ENCODE measurements at regions not wholly inside any gene's neighbourhood (a gene's known extent, or its start where the extent isn't known, plus 50 kb on each side); places are given as distances from the start of the nearest gene placed in this dataset.
"Not testable (repeated sequence)": the region's sequence is repeated elsewhere in the genome, so short reads cannot be mapped to it uniquely, and the experiment has no call there.

DNA sequence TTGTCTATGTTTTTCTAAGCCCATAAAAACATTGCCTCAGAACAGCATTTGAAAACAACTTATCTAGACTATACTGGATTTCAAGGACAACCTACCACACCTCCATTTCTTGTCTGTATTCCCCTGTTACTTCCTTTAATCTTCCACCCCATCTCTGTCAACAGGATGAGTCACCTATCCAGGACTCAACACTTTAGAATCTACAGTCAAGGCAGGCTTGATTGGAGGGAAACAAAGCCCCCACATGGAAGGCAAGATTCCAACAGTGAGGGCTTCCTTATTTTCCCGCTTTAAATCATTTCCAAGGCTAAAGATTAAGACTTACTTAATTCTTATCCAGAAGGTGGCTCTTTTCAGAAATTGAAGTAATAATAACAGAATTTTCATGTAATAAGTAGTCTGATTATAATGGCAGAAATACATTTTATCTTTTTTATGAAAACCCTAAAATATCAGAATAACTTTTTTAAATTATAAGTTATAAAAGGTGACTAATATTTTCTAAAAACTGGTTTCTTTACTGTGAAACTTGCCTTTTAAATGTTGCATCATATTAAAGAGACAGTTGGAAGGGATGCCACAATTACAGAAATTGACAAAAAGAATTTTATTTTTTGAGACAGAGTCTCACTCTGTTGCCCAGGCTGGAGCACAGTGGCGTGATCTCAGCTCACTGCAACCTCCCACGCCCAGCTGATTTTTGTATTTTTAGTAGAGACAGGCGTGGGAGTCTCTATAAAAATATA lies 138.7 kb upstream of the CCDC150 start:
- no peak for DNase-seq (ENCODE audit: low spot score)
- intact Hi-C loops (cut with DNase I), result no loop called here

DNA sequence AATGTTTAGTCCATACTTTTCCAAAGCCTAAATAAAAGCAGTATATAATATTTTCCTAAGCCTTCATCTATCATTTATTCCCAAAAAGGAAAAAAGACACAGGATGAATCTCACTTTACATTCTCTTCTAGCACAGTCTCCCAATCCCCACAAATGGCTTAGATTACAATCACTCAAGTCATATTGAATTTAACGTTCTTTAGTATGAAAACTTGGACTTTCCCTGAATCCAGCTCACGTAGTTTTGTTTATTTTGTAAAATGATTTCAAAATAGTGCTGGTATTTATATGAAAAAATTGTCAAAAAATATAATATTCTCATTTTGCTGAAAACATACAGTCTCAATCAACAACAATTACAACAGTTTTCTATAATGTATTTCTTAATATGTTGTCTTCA lies 137.7 kb upstream of the CCDC150 start:
- no peak for DNase-seq (ENCODE audit: low spot score)
- intact Hi-C loops (cut with DNase I), result no loop called here

DNA sequence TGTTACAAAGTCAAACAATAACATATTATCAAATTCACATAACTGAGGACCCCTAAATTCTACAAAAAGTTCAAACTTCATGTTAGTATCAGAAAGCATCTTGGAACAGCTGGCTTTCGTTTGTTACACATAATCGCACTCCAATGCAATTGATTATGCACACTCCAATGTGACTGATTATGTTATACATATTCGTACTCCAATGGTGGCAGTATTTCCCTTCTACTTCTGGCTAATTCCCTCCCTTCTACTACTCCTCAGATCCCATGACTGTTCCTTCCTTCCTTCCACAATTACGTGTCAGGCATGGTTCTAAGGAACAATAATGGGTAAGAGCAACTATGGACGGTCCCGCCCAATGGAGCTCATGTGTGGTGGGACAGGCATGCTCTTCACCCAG lies 137.1 kb upstream of the CCDC150 start:
- intact Hi-C loops (cut with DNase I), result no loop called here
- no peak for DNase-seq (ENCODE audit: low spot score)

DNA sequence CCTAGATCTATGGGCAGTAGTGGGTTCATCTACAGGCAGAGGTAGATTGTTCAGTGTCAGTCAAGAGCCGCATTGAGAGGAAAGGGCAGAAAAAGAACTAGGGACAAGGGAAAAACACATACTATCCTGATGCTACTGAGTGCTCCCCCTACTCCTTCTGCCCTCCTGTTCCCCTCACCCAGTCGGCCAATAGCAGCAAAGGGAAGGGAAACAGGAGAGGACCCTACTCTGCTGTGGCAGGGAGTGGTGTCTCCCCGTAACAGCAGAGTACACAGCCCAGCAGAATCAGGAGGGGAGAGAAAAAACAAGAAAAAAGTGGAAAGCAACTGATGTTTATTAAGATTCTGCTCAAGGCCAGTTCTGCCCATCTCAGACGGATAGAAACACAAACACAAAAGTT lies 136.1 kb upstream of the CCDC150 start:
- intact Hi-C loops (cut with DNase I), result no loop called here
- no peak for DNase-seq (ENCODE audit: low spot score)

DNA sequence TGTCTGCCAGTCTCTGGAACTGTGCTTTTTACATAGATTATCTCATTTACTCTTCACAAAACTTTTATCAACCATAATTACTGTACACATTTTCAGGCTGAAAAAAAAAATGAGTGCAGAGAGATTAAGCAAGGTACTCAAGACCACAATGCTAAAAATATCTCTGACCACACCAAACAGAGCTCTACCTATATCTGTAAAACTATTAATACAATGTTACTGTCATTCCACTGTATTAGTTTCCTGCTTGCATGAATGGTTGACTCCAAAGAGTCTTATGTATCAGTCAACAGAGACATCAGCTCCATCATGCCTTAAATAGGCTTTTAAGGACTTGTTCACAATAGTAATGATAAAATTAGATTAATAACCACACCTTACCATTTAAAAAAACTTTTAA lies 134.7 kb upstream of the CCDC150 start:
- intact Hi-C loops (cut with DNase I), result no loop called here
- no peak for DNase-seq (ENCODE audit: low spot score)

DNA sequence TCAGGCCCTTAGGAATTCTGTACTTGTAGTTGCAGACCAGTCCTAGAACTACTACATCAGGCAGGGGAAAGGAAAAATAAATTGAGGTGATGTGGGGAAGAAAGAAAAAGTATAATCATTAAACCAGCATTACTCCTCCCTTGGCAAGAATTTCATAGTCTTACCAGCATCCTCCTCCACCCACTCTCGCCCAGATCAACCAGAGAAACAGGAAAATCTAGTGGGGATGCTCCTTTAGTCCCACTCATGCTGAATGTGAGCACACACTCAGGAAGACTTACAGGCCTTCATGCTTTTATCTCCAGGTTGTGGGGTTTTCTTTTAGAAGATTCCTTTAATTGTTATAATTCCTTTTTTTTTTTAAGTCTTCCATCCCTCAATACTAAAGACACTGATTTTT lies 129.3 kb upstream of the CCDC150 start:
- intact Hi-C loops (cut with DNase I), result no loop called here
- DNase-seq (ENCODE audit: low spot score), result no peak

DNA sequence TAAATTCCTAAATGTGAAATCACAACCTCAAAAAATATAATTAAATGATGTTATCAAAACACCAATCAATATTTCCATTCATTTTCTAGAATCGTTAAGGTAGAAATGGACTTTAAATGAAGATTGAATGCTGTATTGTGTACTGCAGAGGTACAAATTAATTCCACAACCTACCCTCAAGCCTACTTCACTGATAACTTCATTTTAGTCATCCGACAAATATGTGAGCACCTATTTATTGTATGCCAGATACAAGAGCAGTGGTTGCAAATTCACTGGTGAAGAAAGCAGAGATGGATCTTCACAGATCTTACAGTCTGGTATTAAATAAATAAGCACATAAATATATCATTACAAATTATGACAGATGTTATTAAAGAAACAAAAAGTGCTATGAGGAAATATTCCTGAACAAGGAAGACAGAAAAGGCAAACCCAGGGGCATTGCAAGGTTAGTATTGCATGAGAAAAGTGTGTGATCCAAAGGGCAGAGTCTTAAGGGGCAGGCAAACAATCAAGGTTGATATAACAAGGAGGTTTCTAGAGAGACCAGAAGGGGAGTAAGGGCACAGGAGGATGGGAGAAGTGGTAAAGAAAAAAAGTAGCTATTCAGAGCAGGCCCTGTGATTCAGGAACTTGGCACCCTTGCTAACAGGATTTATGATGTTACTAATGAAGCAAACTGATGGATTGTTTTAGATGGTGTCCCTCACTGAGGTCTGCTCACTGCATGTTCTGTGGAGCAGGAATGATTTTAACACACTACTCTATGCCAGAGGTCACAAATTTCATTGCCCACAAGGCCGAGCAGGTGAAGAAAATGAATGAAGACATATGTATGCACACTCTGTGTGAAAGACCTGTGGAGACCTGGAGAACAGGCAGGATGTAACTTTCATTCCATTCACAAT lies 128.0 kb upstream of the CCDC150 start:
- no peak for DNase-seq (ENCODE audit: low spot score)
- intact Hi-C loops (cut with DNase I), result no loop called here

DNA sequence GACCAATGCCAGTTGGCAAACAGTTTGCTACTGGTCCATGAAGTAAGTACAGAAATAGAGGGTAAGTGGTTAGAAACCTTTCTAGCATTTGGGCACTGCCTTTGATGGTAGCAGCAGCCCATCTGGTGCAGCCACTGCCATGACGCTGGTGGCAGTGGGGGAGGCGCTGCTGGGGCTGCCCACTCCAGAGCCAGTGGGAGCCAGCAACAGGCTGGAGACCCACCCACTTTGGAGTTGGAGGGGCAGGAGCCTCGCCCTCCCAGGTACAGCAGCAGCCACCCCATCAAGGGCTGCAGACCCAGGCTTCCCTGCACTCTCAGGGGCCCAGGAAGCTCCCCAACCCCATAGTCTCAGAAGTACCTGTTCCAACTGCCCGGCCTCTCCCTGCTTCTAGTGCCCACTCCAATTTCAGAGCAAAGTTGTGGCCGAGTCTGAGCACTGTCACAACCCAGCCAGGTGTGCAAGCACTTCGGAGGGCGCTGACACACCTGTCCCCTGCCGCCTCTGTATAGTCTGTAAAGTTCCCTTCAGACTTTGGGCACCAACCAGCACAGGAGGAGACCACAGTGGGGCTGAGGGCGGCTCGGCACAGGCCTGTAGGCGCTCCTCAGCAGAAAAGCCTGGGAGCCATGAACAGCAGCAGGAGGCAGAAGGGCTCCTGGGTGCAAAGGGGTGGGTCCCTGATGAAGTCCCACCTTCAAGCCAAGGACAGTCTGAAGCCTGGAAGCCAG lies 125.6 kb upstream of the CCDC150 start:
- intact Hi-C loops (cut with DNase I), result no loop called here

DNA sequence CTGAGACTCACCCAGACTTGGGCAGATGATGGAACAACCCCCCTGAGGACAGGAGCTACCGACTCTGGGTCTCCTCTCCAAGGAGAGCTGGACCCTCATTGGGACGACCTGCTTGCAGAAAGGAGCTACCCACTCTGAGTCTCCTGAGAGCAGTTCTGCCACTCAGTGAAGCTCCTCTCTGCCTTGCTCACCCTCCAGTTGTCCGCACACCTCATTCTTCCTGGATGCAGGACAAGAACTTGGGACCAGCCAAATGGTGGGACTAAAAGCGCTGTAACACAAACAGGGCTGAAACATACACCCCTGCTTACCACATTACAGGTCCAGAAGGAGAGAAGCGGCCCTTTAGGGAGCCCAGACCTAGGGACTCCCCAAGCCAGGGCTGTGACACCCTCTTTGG lies 124.9 kb upstream of the CCDC150 start:
- no peak for DNase-seq (ENCODE audit: low spot score)
- intact Hi-C loops (cut with DNase I), result no loop called here

More for the DNA sequence above, 125.6 kb upstream of the CCDC150 start:
- no peak for DNase-seq (ENCODE audit: low spot score)

DNA sequence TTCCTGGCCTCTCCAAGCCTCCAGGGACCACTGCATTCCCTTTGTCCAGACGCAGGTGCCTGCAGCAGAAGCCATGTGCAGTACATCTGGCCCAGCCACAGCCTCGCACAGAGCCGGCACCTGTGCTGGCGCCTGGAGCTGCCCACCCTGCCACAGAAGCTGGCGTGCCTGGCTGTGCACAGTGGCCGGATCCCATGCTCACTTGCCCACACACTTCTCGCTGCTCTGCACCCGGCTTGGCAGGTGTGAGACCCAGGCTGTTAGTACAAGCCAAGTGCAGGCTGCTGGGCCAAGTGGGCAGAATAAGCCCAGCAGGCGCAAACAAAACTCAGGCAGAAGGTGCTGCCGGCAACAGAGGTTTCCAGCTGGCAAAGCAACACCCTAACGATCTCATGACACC lies 124.5 kb upstream of the CCDC150 start:
- intact Hi-C loops (cut with DNase I), result no loop called here
- no peak for DNase-seq (ENCODE audit: low spot score)

DNA sequence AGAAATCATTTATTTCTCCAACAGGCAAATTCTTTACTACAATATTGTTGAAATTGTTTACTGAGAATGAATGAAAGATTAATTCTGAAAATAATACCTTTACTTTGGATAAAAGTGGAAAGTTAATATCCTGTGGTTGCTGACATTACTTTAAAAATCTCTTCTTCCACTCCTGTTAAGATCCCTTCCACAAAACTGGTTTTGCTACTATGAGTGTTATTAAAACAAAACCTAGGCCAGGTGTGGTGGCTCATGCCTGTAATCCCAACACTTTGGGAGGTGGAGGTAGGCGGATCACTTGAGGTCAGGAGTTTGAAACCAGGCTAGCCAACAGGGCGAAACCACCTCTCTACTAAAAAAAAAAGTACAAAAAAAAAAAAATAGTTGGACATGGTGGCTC lies 123.9 kb upstream of the CCDC150 start:
- intact Hi-C loops (cut with DNase I), result no loop called here
- DNase-seq (ENCODE audit: low spot score), result no peak

DNA sequence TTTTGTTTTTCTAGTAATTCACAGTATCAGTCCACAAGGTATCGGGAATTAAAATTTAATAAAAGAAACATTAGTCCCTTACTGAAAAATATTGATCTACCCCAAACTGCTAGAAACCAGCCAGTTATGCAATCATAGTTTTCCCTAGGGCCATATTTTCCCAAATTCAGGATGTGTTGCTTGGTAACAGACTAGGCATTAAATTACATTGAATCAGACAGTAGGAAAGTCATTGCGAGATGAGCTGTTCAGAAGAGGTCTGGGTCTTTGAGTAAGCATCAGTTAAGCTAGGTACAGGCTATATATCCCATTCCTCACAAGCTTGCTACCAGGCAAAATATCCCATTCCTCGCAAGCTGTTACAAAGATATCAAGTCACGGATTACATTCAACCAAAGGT lies 123.0 kb upstream of the CCDC150 start:
- intact Hi-C loops (cut with DNase I), result no loop called here
- DNase-seq (ENCODE audit: low spot score), result no peak

DNA sequence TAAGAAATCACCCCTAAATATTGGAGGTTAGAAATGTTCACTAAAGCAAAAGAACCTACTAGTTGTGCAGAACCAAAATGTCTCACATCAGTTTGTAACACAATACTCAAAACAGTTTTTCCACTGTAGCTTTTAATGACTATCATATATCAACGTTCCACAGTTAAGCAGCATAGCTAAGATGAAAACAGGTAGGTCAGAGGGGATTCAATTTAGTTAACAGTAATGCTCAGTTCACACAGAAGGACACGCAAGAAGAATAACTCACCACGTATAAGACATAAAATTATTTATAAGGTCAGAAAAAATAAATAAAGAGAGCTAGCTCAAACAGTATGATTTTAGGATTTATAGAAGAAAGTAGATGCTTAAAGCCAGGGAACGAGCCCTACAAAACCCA lies 118.9 kb upstream of the CCDC150 start:
- no peak for DNase-seq (ENCODE audit: low spot score)
- intact Hi-C loops (cut with DNase I), result no loop called here

DNA sequence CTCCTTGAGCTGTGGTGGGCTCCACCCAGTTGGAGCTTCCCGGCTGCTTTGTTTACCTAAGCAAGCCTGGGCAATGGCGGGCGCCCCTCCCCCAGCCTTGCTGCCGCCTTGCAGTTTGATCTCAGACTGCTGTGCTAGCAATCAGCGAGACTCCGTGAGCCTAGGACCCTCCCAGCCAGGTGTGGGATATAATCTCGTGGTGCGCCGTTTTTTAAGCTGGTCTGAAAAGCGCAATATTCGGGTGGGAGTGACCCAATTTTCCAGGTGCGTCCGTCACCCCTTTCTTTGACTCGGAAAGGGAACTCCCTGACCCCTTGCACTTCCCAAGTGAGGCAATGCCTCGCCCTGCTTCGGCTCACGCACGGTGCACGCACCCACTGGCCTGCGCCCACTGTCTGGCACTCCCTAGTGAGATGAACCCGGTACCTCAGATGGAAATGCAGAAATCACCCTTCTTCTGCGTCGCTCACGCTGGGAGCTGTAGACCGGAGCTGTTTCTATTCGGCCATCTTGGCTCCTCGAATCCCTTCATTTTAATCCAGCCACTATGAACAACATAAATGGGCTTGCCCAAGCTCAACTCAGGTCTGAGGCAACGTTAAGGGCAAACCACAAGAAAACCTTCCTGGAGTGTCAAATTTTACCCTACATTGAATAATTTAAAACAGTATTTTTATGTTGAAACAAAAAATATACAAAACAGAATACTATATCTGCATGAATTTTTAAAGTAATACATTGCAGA lies 112.4 kb upstream of the CCDC150 start:
- DNase-seq (ENCODE audit: low spot score); intact Hi-C loops (cut with DNase I): not testable (repeated sequence)

DNA sequence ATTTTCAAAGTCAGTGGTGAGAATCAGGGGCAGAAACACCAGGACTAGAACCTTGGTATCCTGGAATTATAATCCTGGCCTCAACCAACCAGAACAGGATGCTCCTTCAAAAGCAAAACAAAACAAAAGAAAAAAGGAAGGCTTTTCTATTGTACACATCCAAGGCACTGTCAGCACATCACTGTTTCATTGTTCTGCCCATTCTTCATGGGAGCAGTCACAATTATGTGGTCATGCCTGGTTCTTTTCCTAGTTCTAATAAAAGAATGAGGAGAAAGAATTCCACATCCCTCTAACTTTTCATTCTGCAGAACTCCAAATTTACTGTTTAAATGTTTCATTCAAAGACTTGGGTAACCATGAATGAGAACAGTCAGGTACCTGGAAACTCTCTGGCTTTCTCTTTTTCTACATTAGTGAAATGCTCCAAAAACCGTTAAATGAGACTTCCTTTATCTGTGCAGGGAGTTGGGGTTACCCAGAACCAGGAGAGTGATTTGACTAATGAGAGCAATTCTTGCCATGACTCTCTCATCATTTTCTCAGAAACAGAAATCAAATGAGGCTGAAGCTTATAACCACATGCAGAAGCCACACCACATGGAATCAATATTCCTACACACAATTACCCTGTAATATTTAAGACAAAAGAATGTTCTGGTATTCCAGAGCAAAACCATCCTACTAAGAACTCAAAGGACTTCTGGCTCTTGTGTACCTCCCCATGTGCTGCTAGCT lies 110.9 kb upstream of the CCDC150 start:
- no peak for DNase-seq (ENCODE audit: low spot score)
- intact Hi-C loops (cut with DNase I), result no loop called here

DNA sequence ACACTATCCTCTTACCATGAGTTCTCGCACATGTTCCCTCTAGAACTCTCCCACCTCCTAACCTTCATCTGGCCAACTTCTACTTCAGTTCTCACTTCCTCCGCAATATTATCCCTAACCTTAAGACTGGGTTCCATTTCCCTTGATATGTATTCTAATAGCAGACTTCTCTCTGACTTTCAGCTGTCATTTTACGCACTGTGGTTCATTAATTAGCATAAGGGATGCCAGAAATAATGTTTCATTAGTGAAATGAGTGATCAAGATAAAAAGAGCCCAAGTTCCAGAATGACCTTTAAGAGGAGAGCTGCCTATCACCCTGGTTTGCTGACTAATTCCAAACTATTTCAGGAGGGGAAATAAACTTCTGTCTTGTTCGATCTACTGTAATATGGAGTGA lies 108.6 kb upstream of the CCDC150 start:
- intact Hi-C loops (cut with DNase I), result no loop called here
- DNase-seq (ENCODE audit: low spot score), result no peak

DNA sequence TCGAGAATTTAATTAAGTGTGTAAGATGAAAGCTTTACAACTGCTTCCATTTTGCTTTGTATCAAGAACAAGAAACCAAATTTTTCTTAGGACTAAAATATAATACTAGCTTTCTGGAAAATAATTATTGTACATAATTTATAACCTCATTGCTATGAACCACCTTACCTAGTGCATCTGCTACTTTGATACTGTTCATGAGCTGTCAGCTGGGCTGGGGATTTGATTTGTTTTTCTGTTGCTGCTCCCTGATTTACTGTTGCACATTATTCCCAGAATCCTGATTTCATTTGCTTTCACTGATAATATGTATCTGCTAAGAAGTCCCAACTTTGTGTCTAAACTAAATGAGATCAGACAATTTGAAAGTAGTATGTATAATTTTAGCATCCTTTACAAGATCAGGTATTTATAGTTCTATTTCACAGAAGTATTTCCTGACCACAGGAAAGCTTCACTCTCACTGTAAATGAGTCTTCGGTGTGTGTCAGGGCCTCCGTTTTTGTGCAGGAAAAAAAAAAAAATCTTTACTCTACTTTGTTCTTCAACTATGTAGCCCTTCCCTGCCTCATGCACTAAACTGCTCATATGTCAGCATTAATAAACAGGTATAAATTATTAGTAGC lies 105.6 kb upstream of the CCDC150 start:
- no peak for DNase-seq (ENCODE audit: low spot score)
- intact Hi-C loops (cut with DNase I), result no loop called here

DNA sequence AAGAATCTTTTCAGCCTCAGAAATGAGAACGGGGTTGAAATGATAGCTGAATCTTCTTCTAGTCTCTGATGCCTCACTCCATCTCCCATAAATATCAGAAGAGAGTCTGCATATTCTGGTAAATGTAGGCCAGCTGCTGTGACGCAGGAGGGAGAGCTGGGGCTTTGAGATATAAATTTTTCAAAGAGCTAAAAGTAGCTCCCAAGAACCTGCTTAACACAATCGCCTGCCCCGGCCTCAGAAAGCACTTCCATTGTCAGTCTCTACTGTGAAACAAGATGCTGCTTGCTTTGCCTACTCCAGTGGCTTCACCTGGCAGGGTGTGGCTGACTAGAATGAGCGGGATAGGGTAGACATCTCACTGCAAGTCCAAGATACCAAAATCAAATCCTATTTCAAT lies 105.0 kb upstream of the CCDC150 start:
- no peak for DNase-seq (ENCODE audit: low spot score)
- intact Hi-C loops (cut with DNase I), result no loop called here
